ENCODE measurements at regions not wholly inside any gene's neighbourhood (a gene's known extent, or its start where the extent isn't known, plus 50 kb on each side); places are given as distances from the start of the nearest gene placed in this dataset.

DNA sequence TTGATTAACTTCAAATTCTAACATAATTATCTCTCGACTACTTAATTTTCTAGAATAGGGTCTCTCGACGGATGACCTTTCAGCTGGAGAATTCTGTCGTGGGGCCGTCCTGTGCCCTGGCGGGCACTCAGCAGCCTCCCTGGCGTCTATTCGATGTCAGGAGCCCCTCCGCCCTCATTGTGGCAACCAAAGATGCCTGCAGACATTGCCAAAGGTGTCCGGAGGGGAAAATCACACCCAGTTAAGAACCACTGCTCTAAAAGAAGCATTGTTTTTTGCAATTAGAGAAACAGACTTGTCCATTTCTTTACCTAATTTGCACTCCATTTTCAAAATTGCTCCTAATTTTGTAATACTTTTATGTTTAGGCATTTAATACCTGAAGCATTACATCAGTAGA is 79.2 kb upstream of the ARHGEF7 start:
- TF ChIP-seq, protein P1, sequence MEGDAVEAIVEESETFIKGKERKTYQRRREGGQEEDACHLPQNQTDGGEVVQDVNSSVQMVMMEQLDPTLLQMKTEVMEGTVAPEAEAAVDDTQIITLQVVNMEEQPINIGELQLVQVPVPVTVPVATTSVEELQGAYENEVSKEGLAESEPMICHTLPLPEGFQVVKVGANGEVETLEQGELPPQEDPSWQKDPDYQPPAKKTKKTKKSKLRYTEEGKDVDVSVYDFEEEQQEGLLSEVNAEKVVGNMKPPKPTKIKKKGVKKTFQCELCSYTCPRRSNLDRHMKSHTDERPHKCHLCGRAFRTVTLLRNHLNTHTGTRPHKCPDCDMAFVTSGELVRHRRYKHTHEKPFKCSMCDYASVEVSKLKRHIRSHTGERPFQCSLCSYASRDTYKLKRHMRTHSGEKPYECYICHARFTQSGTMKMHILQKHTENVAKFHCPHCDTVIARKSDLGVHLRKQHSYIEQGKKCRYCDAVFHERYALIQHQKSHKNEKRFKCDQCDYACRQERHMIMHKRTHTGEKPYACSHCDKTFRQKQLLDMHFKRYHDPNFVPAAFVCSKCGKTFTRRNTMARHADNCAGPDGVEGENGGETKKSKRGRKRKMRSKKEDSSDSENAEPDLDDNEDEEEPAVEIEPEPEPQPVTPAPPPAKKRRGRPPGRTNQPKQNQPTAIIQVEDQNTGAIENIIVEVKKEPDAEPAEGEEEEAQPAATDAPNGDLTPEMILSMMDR (conservative IDR thresholded peaks at IDR 0.05): no peak
- no peak overlapping the region for H3K4me3 Mint-ChIP-seq
- WGBS, 2 experiments (ENCODE audit: insufficient coverage in 1 of 2, insufficient read length in 1 of 2): 91 to 99% methylated on average over 9 to 10 of the region's 10 CpGs
- H3K27ac Mint-ChIP-seq: no peak overlapping the region
- no peaks in the 10 kb centered on the region for H3K9me3 Mint-ChIP-seq
- no peak for DNase-seq
- Histone ChIP-seq H3K4me1 (ENCODE audit: control insufficient read depth, insufficient read depth, low read length) (no peaks in the 10 kb centered on the region), H3K36me3 (ENCODE audit: control insufficient read depth, insufficient read depth, low read length) (no peaks in the 10 kb centered on the region), H3K9me3 (ENCODE audit: control insufficient read depth, low read length) (no peaks in the 10 kb centered on the region), H3K4me3 (ENCODE audit: low read length) (no peak overlapping the region), H3K27ac (ENCODE audit: low read depth, low read length) (no peak overlapping the region), H3K9ac (ENCODE audit: extremely low read depth, low read length, poor library complexity, severe bottlenecking) (no peak overlapping the region), H3K27me3 (ENCODE audit: control insufficient read depth, insufficient read depth, low read length, poor library complexity, severe bottlenecking) (no peaks in the 10 kb centered on the region)
- no peaks in the 10 kb centered on the region for H3K4me1 Mint-ChIP-seq
- H3K27me3 Mint-ChIP-seq (ENCODE audit: insufficient read depth): peaks cover 6% of the 10 kb centered on the region
- H3K36me3 Mint-ChIP-seq (ENCODE audit: low read depth): no peaks in the 10 kb centered on the region

- H3K9me3 ChIP-seq (ENCODE audit: control insufficient read depth, low read length): no peaks in the 10 kb centered on the region
- Mint-ChIP-seq H3K4me1 (no peaks in the 10 kb centered on the region), H3K27ac (no peak overlapping the region), H3K9me3 (no peaks in the 10 kb centered on the region), H3K27me3 (ENCODE audit: insufficient read depth) (peaks cover 8% of the 10 kb centered on the region), H3K36me3 (ENCODE audit: low read depth) (no peaks in the 10 kb centered on the region), H3K4me3 (no peak overlapping the region)
- H3K4me1 ChIP-seq (ENCODE audit: control insufficient read depth, insufficient read depth, low read length): no peaks in the 10 kb centered on the region
- DNase-seq: no peak
- no peak overlapping the region for H3K4me3 ChIP-seq (ENCODE audit: low read length)
- no peak overlapping the region for H3K9ac ChIP-seq (ENCODE audit: extremely low read depth, low read length, poor library complexity, severe bottlenecking)
- H3K27ac ChIP-seq (ENCODE audit: low read depth, low read length): no peak overlapping the region
- no peaks in the 10 kb centered on the region for H3K36me3 ChIP-seq (ENCODE audit: control insufficient read depth, insufficient read depth, low read length)
- WGBS, 2 experiments (ENCODE audit: insufficient coverage in 1 of 2, insufficient read length in 1 of 2): 93 to 100% methylated on average over 1 of the region's 2 CpGs
- TF ChIP-seq, protein P1 (conservative IDR thresholded peaks at IDR 0.05): no peak
- no peaks in the 10 kb centered on the region for H3K27me3 ChIP-seq (ENCODE audit: control insufficient read depth, insufficient read depth, low read length, poor library complexity, severe bottlenecking)
These were observed 80.3 kb upstream of the ARHGEF7 start for GRCh38 chr13:111034811-111035210.

DNA sequence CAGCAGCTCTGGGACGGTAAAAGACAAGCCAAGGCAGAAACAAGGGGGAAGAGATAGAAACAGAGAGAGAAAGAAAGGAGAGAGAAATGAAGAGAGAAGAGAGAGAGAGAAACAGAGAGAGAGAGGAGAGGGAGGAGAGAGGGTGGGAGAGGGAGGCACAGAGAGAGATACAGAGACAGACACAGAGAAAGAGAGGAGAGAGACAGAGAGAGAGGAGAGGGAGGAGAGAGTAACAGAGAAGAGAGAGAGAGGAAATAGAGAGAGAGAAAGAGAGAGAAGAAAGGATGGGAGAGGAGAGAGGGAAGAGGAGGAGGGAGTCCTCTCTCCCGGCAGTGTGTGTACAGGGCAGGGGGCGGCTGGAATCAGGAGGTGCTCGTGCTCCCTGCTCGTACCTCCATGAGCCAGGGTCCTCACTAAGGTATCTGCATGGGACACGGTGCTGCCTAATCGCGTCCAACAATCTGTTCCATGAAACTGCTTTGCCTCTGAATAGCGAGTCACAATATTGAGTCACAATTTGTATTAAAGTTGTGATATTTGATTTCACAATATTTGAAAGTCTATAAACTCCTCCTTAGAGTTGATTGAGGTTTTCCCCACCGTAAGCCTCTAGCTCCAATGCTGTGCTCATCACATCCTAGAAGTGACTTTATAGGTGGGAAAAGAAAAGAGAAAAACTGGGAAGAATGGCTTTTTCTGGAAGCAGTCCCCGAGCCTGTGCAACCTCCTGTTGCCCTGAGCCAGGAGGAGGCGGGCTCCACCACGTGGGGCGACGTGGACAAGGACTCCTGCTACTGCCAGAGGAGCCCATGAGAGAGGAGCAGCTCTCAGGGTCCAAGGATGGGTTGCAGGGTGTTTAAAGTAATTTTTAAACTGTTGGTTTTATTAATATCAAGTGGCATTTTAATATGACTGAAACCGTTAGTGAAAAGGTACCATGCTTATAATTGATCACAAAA is 81.7 kb upstream of the ARHGEF7 start:
- no peak overlapping the region for H3K4me3 Mint-ChIP-seq
- TF ChIP-seq, protein P1 (conservative IDR thresholded peaks at IDR 0.05): no peak
- DNase-seq: no peak

More for the DNA sequence above, 81.7 kb upstream of the ARHGEF7 start:
- Histone ChIP-seq H3K36me3 (ENCODE audit: control insufficient read depth, insufficient read depth, low read length) (no peaks in the 10 kb centered on the region), H3K9ac (ENCODE audit: extremely low read depth, low read length, poor library complexity, severe bottlenecking) (no peak overlapping the region), H3K4me1 (ENCODE audit: control insufficient read depth, insufficient read depth, low read length) (no peaks in the 10 kb centered on the region), H3K27me3 (ENCODE audit: control insufficient read depth, insufficient read depth, low read length, poor library complexity, severe bottlenecking) (no peaks in the 10 kb centered on the region), H3K27ac (ENCODE audit: low read depth, low read length) (no peak overlapping the region), H3K9me3 (ENCODE audit: control insufficient read depth, low read length) (no peaks in the 10 kb centered on the region), H3K4me3 (ENCODE audit: low read length) (no peak overlapping the region)
- Mint-ChIP-seq H3K4me1 (no peaks in the 10 kb centered on the region), H3K27ac (no peak overlapping the region), H3K27me3 (ENCODE audit: insufficient read depth) (peaks cover 14% of the 10 kb centered on the region), H3K9me3 (no peaks in the 10 kb centered on the region), H3K36me3 (ENCODE audit: low read depth) (no peaks in the 10 kb centered on the region)
- WGBS, 2 experiments (ENCODE audit: insufficient coverage in 1 of 2, insufficient read length in 1 of 2): 71 to 89% methylated on average over 7 to 16 of the region's 16 CpGs

All from endodermal cell (in vitro differentiated cells).